ENCODE measurements at regions not wholly inside any gene's neighbourhood (a gene's known extent, or its start where the extent isn't known, plus 50 kb on each side); places are given as distances from the start of the nearest gene placed in this dataset.

DNA sequence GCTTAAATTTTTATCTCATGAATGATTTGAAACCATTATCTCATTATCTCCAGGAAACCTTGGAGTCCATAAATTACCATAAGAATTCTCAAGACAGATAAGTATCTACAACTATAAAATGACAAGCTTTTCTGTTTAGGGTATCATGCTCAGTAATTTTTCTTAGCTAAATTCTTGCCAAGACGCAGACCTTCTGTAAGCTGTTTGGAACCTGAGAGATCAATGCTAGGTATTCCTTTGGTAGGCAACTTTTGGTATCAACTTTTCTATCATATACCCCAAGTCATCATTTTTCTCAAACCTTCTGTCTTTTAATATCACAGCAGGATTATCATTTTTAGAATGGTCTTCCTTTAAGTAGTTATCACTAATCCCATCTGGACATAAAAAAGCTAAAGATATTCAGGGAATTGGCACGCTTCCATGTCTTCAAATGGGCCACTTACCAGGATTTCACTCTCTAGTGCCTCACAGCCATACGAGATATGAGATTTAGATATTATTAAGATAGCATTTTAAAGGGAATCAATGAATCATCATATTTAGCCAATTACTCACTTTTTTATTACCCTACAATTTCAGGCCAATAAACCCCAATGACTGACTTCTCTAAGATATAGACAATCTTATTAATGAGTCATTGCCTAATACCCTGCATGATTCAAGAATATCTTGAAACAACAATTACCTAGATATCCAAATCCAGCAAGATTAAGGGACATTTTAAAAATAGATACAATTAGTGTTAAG lies 544.1 kb downstream of the HTR7 start:
- WGBS, result 75% methylated on average over 3 of the region's 3 CpGs

DNA sequence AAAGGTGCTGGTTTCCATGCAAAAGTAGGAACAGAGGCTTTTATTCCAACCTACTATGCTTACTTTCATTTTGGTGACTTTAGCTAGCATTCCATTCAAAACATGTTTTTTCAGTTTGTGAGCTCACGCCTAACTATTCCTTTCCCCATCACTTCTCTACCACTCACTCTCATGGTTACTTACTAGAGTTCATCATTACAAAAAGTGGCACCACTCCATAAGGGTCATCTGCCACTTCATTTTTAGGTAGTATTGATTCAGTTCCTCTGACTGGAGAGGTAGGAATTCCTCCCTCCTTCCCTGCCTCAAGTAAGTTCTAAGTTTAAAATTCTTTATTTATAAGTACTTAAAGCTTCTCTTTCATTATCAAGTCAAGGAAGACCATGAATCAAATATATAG lies 543.1 kb downstream of the HTR7 start:
- intact Hi-C loops (cut with DNase I), result no loop called here
- WGBS, result 88% methylated on average over 1 of the region's 1 CpG
- Histone ChIP-seq H3K4me1 (peaks cover 0 to 4% (median 0%) of the 10 kb centered on the region in 4 donors), H3K9me3 (no peaks in the 10 kb centered on the region), H3K4me3 (no peak overlapping the region), H3K27ac (replicated peaks in 1 of 4) (no peak overlapping the region), H3K27me3 (no peaks in the 10 kb centered on the region), H3K36me3 (no peaks in the 10 kb centered on the region)
- no peak for TF ChIP-seq POLR2A (IDR thresholded peaks at IDR 0.05; ENCODE audit: low read depth)
- TF ChIP-seq, protein P1, sequence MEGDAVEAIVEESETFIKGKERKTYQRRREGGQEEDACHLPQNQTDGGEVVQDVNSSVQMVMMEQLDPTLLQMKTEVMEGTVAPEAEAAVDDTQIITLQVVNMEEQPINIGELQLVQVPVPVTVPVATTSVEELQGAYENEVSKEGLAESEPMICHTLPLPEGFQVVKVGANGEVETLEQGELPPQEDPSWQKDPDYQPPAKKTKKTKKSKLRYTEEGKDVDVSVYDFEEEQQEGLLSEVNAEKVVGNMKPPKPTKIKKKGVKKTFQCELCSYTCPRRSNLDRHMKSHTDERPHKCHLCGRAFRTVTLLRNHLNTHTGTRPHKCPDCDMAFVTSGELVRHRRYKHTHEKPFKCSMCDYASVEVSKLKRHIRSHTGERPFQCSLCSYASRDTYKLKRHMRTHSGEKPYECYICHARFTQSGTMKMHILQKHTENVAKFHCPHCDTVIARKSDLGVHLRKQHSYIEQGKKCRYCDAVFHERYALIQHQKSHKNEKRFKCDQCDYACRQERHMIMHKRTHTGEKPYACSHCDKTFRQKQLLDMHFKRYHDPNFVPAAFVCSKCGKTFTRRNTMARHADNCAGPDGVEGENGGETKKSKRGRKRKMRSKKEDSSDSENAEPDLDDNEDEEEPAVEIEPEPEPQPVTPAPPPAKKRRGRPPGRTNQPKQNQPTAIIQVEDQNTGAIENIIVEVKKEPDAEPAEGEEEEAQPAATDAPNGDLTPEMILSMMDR (IDR thresholded peaks at IDR 0.05), result no peak
- TF ChIP-seq EP300 (IDR thresholded peaks at IDR 0.05), result no peak
- no peak for TF ChIP-seq POLR2AphosphoS5 (IDR thresholded peaks at IDR 0.05)
- no peak for DNase-seq (ENCODE audit: extremely low spot score)

More for the DNA sequence above, 544.1 kb downstream of the HTR7 start:
- no peak overlapping the region for H3K4me3 ChIP-seq
- H3K36me3 ChIP-seq, result no peaks in the 10 kb centered on the region
- no peaks in the 10 kb centered on the region for H3K9me3 ChIP-seq
- no peaks in the 10 kb centered on the region for H3K27me3 ChIP-seq
- H3K4me1 ChIP-seq, result no peaks in the 10 kb centered on the region
- TF ChIP-seq POLR2A (IDR thresholded peaks at IDR 0.05; ENCODE audit: low read depth) (no peak), POLR2AphosphoS5 (IDR thresholded peaks at IDR 0.05) (no peak), EP300 (IDR thresholded peaks at IDR 0.05) (no peak)
- TF ChIP-seq, protein P1 (IDR thresholded peaks at IDR 0.05), result no peak
- intact Hi-C loops (cut with DNase I), result no loop called here
- H3K27ac ChIP-seq (replicated peaks in 1 of 4), result no peak overlapping the region
- no peak for DNase-seq (ENCODE audit: extremely low spot score)

DNA sequence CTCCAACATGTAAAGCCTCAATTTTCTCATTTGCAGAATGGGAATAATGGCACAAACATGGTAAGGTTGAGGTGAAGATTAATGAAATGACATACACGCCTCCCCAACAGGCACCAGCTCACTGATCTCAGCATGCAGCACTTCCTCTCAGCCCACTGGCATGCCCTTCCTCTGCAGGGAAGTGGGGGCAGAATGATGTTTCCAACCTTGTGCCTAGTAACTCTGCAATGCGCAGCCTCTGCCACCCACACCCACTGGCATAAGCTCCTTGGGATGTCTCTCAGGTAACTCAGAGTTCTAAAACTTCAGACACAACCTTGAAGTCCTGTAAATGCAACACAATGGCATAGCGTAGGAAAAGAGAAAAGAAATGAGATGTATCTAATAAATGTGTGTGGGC lies 540.7 kb downstream of the HTR7 start:
- no peaks in the 10 kb centered on the region for H3K9me3 ChIP-seq
- H3K4me3 ChIP-seq, result no peak overlapping the region
- TF ChIP-seq, protein P1 (IDR thresholded peaks at IDR 0.05), result no peak
- TF ChIP-seq POLR2AphosphoS5 (IDR thresholded peaks at IDR 0.05) (no peak), EP300 (IDR thresholded peaks at IDR 0.05) (no peak), POLR2A (IDR thresholded peaks at IDR 0.05; ENCODE audit: low read depth) (no peak)
- no peaks in the 10 kb centered on the region for H3K27me3 ChIP-seq
- WGBS, result 90% methylated on average over 3 of the region's 3 CpGs
- DNase-seq (ENCODE audit: extremely low spot score), result no peak
- H3K36me3 ChIP-seq, result no peaks in the 10 kb centered on the region
- H3K4me1 ChIP-seq, result peaks cover 0 to 4% (median 0%) of the 10 kb centered on the region in 4 donors
- intact Hi-C loops (cut with DNase I), result no loop called here
- no peak overlapping the region for H3K27ac ChIP-seq (replicated peaks in 1 of 4)

DNA sequence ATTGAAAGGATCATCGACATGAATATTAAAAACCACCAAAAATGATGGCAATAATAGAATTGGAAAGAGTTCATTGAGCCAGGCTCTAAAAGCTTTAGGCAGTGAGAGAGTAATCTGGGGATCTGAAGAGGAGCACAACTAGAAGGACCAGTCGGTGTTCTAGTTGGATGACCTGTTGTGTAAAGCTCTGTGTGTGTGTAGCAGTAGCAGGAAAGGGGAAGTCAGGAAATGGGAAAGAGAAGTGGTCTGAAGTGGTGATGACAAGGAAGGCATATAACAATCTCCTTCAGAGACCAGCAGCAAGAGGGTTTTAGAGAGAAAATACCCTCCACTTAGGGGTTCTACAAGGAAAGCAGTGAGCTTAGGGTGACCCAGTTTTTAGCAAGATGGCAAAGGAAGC lies 539.2 kb downstream of the HTR7 start:
- no peak for TF ChIP-seq EP300 (IDR thresholded peaks at IDR 0.05)
- no peak for TF ChIP-seq POLR2A (IDR thresholded peaks at IDR 0.05; ENCODE audit: low read depth)
- TF ChIP-seq, protein P1 (IDR thresholded peaks at IDR 0.05), result no peak
- TF ChIP-seq POLR2AphosphoS5 (IDR thresholded peaks at IDR 0.05), result no peak
- DNase-seq (ENCODE audit: extremely low spot score), result no peak
- H3K27ac ChIP-seq (replicated peaks in 1 of 4), result no peak overlapping the region
- WGBS, result 79% methylated on average over 2 of the region's 2 CpGs
- intact Hi-C loops (cut with DNase I), result no loop called here
- H3K4me3 ChIP-seq, result no peak overlapping the region
- no peaks in the 10 kb centered on the region for H3K9me3 ChIP-seq
- peaks cover 0 to 4% (median 0%) of the 10 kb centered on the region in 4 donors for H3K4me1 ChIP-seq
- H3K36me3 ChIP-seq, result no peaks in the 10 kb centered on the region
- no peaks in the 10 kb centered on the region for H3K27me3 ChIP-seq

Measured in esophagus muscularis mucosa (tissue), 4 donors.